IMR-90 (cell line): ENCODE measurements at regions not wholly inside any gene's neighbourhood (a gene's known extent, or its start where the extent isn't known, plus 50 kb on each side); places are given as distances from the start of the nearest gene placed in this dataset.

Experiments
- ATAC-seq: fragments of 200-7000 bp; cut with Tn5 transposase; 2 replicates; pipeline ENCODE4 v1.9.1; 2020; ENCODE audit warnings: low read depth, mild to moderate bottlenecking, moderate library complexity
- BruUV-seq: library from RNA; stranded (reverse); fragments of 400-500 nt; replicated peaks from 2 replicates; lab custom pipeline; 2021; lab: Mats Ljungman, UMichigan
- CTCF ChIA-PET: fragments of 300-600 bp; formaldehyde crosslinking; extraction: SDS; loops from one replicate; lab custom pipeline; 2021; ENCODE audit warnings: antibody characterized with exemption; lab: Yijun Ruan, JAX
- POLR2A ChIA-PET: fragments of 300-600 bp; sonication (Branson Sonifier 250); formaldehyde crosslinking; loops from one replicate; lab custom pipeline; 2022; ENCODE audit warnings: antibody characterized with exemption; ENCODE audit not compliant: unreplicated experiment; lab: Charles Lee
- DNase-seq: peaks from one replicate; pipeline ENCODE4 v3.0.0; 2013
- H2AFZ ChIP-seq: replicated peaks from 2 replicates; pipeline ENCODE3; 2013; ENCODE audit warnings: low read length, mild to moderate bottlenecking; ENCODE audit not compliant: poor library complexity
- H2AK5ac ChIP-seq: 2 replicates; pipeline ENCODE4 v1.6.1; 2013; ENCODE audit warnings: low read depth, low read length, inconsistent platforms
- H2AK9ac ChIP-seq: replicated peaks from 2 replicates; pipeline ENCODE3; 2013; ENCODE audit warnings: mild to moderate bottlenecking, low read depth, low read length, moderate library complexity; ENCODE audit not compliant: poor library complexity
- H2BK120ac ChIP-seq: 2 replicates; pipeline ENCODE4 v1.6.1; 2013; ENCODE audit warnings: low read depth, low read length, inconsistent platforms
- H2BK15ac ChIP-seq: 3 replicates; pipeline ENCODE4 v1.6.1; 2013; ENCODE audit warnings: low read depth, low read length, inconsistent platforms
- H2BK20ac ChIP-seq: 2 replicates; pipeline ENCODE4 v1.6.1; 2013; ENCODE audit warnings: low read depth, mild to moderate bottlenecking, inconsistent platforms, low read length, moderate library complexity
- H2BK5ac ChIP-seq: 2 replicates; pipeline ENCODE4 v1.6.1; 2013; ENCODE audit warnings: mild to moderate bottlenecking, low read depth, low read length, inconsistent platforms; ENCODE audit not compliant: poor library complexity, severe bottlenecking
- H3K14ac ChIP-seq: replicated peaks from 2 replicates; pipeline ENCODE4 v1.6.1; 2013; ENCODE audit warnings: low read depth, low read length, inconsistent platforms
- H3K18ac ChIP-seq: 2 replicates; pipeline ENCODE4 v1.6.1; 2013; ENCODE audit warnings: low read depth, low read length, control low read depth
- H3K23ac ChIP-seq: 2 replicates; pipeline ENCODE4 v1.6.1; 2013; ENCODE audit warnings: low read depth, low read length, inconsistent platforms
- H3K27ac ChIP-seq: 2 replicates; pipeline ENCODE4 v1.5.1; 2013; ENCODE audit warnings: mild to moderate bottlenecking, control low read depth, low read length; ENCODE audit not compliant: insufficient read depth
- H3K27me3 ChIP-seq: 2 replicates; pipeline ENCODE4 v1.6.1; 2013; ENCODE audit warnings: low read length; ENCODE audit not compliant: control insufficient read depth, insufficient read depth
- H3K36me3 ChIP-seq: 2 replicates; pipeline ENCODE4 v1.6.1; 2013; ENCODE audit warnings: low read length, mixed read lengths; ENCODE audit not compliant: control insufficient read depth, insufficient read depth
- H3K4ac ChIP-seq: 2 replicates; pipeline ENCODE4 v1.6.1; 2013; ENCODE audit warnings: low read depth, low read length, inconsistent platforms
- H3K4me1 ChIP-seq: 2 replicates; pipeline ENCODE4 v1.6.1; 2013; ENCODE audit warnings: low read length, mixed read lengths; ENCODE audit not compliant: control insufficient read depth, insufficient read depth
- H3K4me2 ChIP-seq: 2 replicates; pipeline ENCODE4 v1.6.1; 2013; ENCODE audit warnings: low read depth, mild to moderate bottlenecking, control low read depth, low read length, moderate library complexity
- H3K4me3 ChIP-seq: 2 replicates; pipeline ENCODE4 v1.5.1; 2013; ENCODE audit warnings: low read depth, mild to moderate bottlenecking, control low read depth, low read length, moderate library complexity; ENCODE audit not compliant: insufficient read depth
- H3K56ac ChIP-seq: 2 replicates; pipeline ENCODE4 v1.6.1; 2013; ENCODE audit warnings: low read length, inconsistent platforms; ENCODE audit not compliant: insufficient read depth; ENCODE audit errors: extremely low read depth
- H3K79me1 ChIP-seq, 2 experiments: 2 replicates each; pipeline ENCODE4 v1.6.1; 2013; ENCODE audit warnings: low read length in 2 of 2, inconsistent platforms in 1 of 2, low read depth in 1 of 2
- H3K9ac ChIP-seq: 2 replicates; pipeline ENCODE4 v1.6.1; 2013; ENCODE audit warnings: low read depth, low read length, control low read depth
- H3K9me1 ChIP-seq: 2 replicates; pipeline ENCODE4 v1.6.1; 2013; ENCODE audit warnings: low read length, inconsistent platforms; ENCODE audit not compliant: insufficient read depth
- H3K9me3 ChIP-seq: 2 replicates; pipeline ENCODE4 v1.6.1; 2013; ENCODE audit warnings: low read length; ENCODE audit not compliant: control insufficient read depth, insufficient read depth
- H4K20me1 ChIP-seq: 2 replicates; pipeline ENCODE4 v1.6.1; 2013; ENCODE audit warnings: low read length, inconsistent platforms; ENCODE audit not compliant: insufficient read depth
- H4K5ac ChIP-seq: 2 replicates; pipeline ENCODE4 v1.6.1; 2013; ENCODE audit warnings: mild to moderate bottlenecking, low read depth, low read length, control low read depth
- H4K8ac ChIP-seq, 2 experiments: 2 replicates each; pipeline ENCODE4 v1.6.1; 2013; ENCODE audit warnings: low read depth in 2 of 2, low read length in 2 of 2, control low read depth in 1 of 2, inconsistent platforms in 1 of 2
- H4K91ac ChIP-seq: 2 replicates; pipeline ENCODE4 v1.6.1; 2013; ENCODE audit warnings: low read depth, low read length, inconsistent platforms; ENCODE audit not compliant: insufficient read depth
- BHLHE40 ChIP-seq: fragments of 150-350 bp; IDR thresholded peaks from 2 replicates; pipeline ENCODE4 v1.6.1; 2016; ENCODE audit warnings: mild to moderate bottlenecking, low read depth, low read length
- CEBPB ChIP-seq: IDR thresholded peaks from 2 replicates; pipeline ENCODE4 v1.6.1; 2012; ENCODE audit warnings: low read depth, low read length, improper control_type of control experiment
- CHD1 ChIP-seq: IDR thresholded peaks from 2 replicates; pipeline ENCODE4 v1.6.1; 2012; ENCODE audit warnings: low read depth, low read length, improper control_type of control experiment
- FOS ChIP-seq: fragments of 150-350 bp; IDR thresholded peaks from 2 replicates; pipeline ENCODE4 v1.6.1; 2016; ENCODE audit warnings: low read depth, low read length
- MAFK ChIP-seq: IDR thresholded peaks from 2 replicates; pipeline ENCODE4 v1.6.1; 2012; ENCODE audit warnings: low read depth, low read length, improper control_type of control experiment
- NFE2L2 ChIP-seq: fragments of 150-350 bp; IDR thresholded peaks from 2 replicates; pipeline ENCODE4 v1.6.1; 2016; ENCODE audit warnings: low read depth, mild to moderate bottlenecking, low read length
- RCOR1 ChIP-seq: IDR thresholded peaks from 2 replicates; pipeline ENCODE4 v1.6.1; 2012; ENCODE audit warnings: mild to moderate bottlenecking, low read length, improper control_type of control experiment; ENCODE audit not compliant: insufficient replicate concordance
- RFX5 ChIP-seq: IDR thresholded peaks from 2 replicates; pipeline ENCODE4 v1.8.0; 2012; ENCODE audit warnings: low read depth, mild to moderate bottlenecking, low read length, moderate library complexity
- WGBS, 2 experiments: methylation state at CpG; one replicate each; pipeline versions ENCODE4 v1.1.5 to v1.1.7; 2013; ENCODE audit warnings: missing lambda C conversion rate in 2 of 2; ENCODE audit not compliant: insufficient read length in 1 of 2; ENCODE audit errors: extremely low coverage in 2 of 2; 5-methylcytosine and 5-hydroxymethylcytosine counted together
- dilution Hi-C: fragments of 300-500 bp; cut with HindIII; formaldehyde crosslinking; loops from one replicate; pipeline ENCODE4 v1.14.3; 2018; ENCODE audit warnings: low sequenced_read_pairs; ENCODE audit not compliant: unreplicated experiment
- in situ Hi-C: fragments of 300-500 bp; cut with MboI; formaldehyde crosslinking; loops from 3 replicates; pipeline ENCODE4 v1.14.3; 2019; ENCODE audit warnings: low sequenced_read_pairs, inconsistent platforms, mixed read lengths
- intact Hi-C: fragments of 100-400 bp; cut with micrococcal nuclease; formaldehyde crosslinking; loops from 2 replicates; pipeline ENCODE4 v1.10.0; 2022

GRCh38 chr10:78417425-78418370, 384.0 kb downstream of the RPS24 start (continued):
- TF ChIP-seq BHLHE40 (no peak), MAFK (no peak)

- H3K4ac ChIP-seq = no peak overlapping the region
- no peaks in the 10 kb centered on the region for H3K4me1 ChIP-seq
- no peak overlapping the region for H2BK20ac ChIP-seq
- H3K9me1 ChIP-seq = peaks cover 13% of the 10 kb centered on the region
- no peak overlapping the region for H3K23ac ChIP-seq
- no peak overlapping the region for H2BK120ac ChIP-seq
- no TSS peak for BruUV-seq
- CTCF ChIA-PET = no interaction called here
- H2AFZ ChIP-seq = peak overlapping the region; percentile 23
- H3K14ac ChIP-seq = no peak overlapping the region
- H4K5ac ChIP-seq = no peak overlapping the region
- no peak overlapping the region for H3K4me2 ChIP-seq
- DNase-seq (no peak), ATAC-seq (no peak)
- peaks cover 19% of the 10 kb centered on the region for H3K27me3 ChIP-seq
- no peak overlapping the region for H2BK15ac ChIP-seq
- no peaks in the 10 kb centered on the region for H3K36me3 ChIP-seq
- dilution Hi-C loops = no loop called here
- POLR2A ChIA-PET = no interaction called here
- H2AK5ac ChIP-seq = no peak overlapping the region
- H4K20me1 ChIP-seq = no peaks in the 10 kb centered on the region
- H3K56ac ChIP-seq = no peak overlapping the region
- H4K91ac ChIP-seq = no peak overlapping the region
- H2AK9ac ChIP-seq = peak overlapping the region; percentile 45
- H3K4me3 ChIP-seq = no peak overlapping the region
- intact Hi-C loops = no loop called here
- H4K8ac ChIP-seq = no peak overlapping the region
- no peak overlapping the region for H3K18ac ChIP-seq
- H3K27ac ChIP-seq = no peak overlapping the region
- no peak overlapping the region for H2BK5ac ChIP-seq
- TF ChIP-seq RFX5 (no peak), FOS (no peak), NFE2L2 (no peak), BHLHE40 (no peak), MAFK (no peak), CEBPB (peak; percentile 26; the same call in 1 of the 2 replicates), RCOR1 (no peak), CHD1 (no peak)
- no peak overlapping the region for H3K9ac ChIP-seq
- WGBS, 2 experiments = no CpG with 5 or more reads among the region's 14 CpGs
- peaks cover 4% of the 10 kb centered on the region for H3K9me3 ChIP-seq
- in situ Hi-C loops = no loop called here
- no peaks in the 10 kb centered on the region for H3K79me1 ChIP-seq
These were observed 386.0 kb downstream of the RPS24 start for GRCh38 chr10:78419481-78420265.
